Neuron (in vitro differentiated cells): ENCODE measurements at regions not wholly inside any gene's neighbourhood (a gene's known extent, or its start where the extent isn't known, plus 50 kb on each side); places are given as distances from the start of the nearest gene placed in this dataset.

Experiments used
- H2AFZ ChIP-seq: one replicate; pipeline ENCODE4 v1.6.1; 2013; ENCODE audit warnings: low read depth, mild to moderate bottlenecking, inconsistent platforms, low read length, moderate library complexity
- H3K27me3 ChIP-seq: one replicate; pipeline ENCODE4 v1.6.1; 2013; ENCODE audit warnings: low read length; ENCODE audit not compliant: insufficient read depth
- H3K36me3 ChIP-seq: one replicate; pipeline ENCODE4 v1.6.1; 2013; ENCODE audit warnings: low read length; ENCODE audit not compliant: insufficient read depth
- H3K4me1 ChIP-seq: one replicate; pipeline ENCODE4 v1.6.1; 2013; ENCODE audit warnings: low read length; ENCODE audit not compliant: insufficient read depth
- H3K4me3 ChIP-seq: 2 replicates; pipeline ENCODE4 v1.5.1; 2013; ENCODE audit warnings: mild to moderate bottlenecking, low read length, moderate library complexity
- H3K9me3 ChIP-seq: one replicate; pipeline ENCODE4 v1.6.1; 2013; ENCODE audit warnings: low read length

- no peaks in the 10 kb centered on the region for H3K27me3 ChIP-seq
- no peaks in the 10 kb centered on the region for H3K9me3 ChIP-seq
- no peaks in the 10 kb centered on the region for H3K36me3 ChIP-seq
- no peak overlapping the region for H3K4me3 ChIP-seq
- H2AFZ ChIP-seq, result no peak overlapping the region
- H3K4me1 ChIP-seq, result no peaks in the 10 kb centered on the region
Observed at GRCh38 chr9:107546859-107547258, 57.3 kb upstream of the KLF4 start.

DNA sequence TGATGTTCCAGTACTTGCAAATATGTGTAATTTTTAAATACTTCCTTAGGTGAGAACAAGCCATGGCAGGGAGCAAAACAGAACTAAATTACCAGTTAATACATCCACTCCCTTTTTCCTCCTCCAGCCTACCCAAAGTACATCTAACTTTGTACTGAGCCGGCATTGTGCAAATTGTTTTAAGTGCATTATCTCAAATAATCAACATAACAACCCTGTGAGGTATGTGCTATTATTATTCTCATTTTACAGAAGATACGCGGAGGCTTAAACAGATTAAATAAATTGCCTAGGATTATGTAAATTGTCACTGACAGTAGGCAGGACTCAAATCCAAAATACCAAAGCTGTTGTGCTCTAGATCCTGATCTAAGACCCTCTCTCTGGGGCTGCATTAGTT lies 55.5 kb upstream of the KLF4 start:
- Histone ChIP-seq H3K27me3 (no peaks in the 10 kb centered on the region), H3K9me3 (no peaks in the 10 kb centered on the region), H3K4me1 (no peaks in the 10 kb centered on the region), H3K4me3 (no peak overlapping the region), H3K36me3 (no peaks in the 10 kb centered on the region), H2AFZ (no peak overlapping the region)

- Histone ChIP-seq H3K27me3 (no peaks in the 10 kb centered on the region), H2AFZ (no peak overlapping the region), H3K9me3 (no peaks in the 10 kb centered on the region), H3K4me1 (no peaks in the 10 kb centered on the region), H3K36me3 (no peaks in the 10 kb centered on the region), H3K4me3 (no peak overlapping the region)
Observed at GRCh38 chr9:107542411-107543157, 53.0 kb upstream of the KLF4 start.

GRCh38 chr9:107541523-107541922 lies 52.0 kb upstream of the KLF4 start:
- no peak overlapping the region for H2AFZ ChIP-seq
- no peaks in the 10 kb centered on the region for H3K27me3 ChIP-seq
- no peaks in the 10 kb centered on the region for H3K4me1 ChIP-seq
- H3K4me3 ChIP-seq, result no peak overlapping the region
- no peaks in the 10 kb centered on the region for H3K9me3 ChIP-seq
- H3K36me3 ChIP-seq, result no peaks in the 10 kb centered on the region

DNA sequence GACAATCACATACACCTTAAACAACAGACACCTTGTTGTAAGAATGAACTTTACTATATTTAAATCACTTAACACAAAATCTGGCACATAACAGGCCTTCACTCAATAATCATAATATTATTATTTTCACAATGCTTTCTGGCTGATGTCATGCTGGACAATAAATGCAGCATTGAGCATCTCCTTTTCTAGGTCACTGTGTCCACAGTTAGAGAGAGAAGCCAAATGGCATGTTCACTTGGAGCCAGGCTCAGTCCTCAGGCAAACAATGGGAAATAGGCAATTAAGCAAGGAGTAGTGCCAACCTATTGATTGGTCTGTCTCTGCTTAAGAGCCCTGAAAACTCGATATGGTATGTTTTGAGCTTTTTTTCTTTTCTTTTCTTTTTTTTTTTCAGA lies 50.6 kb upstream of the KLF4 start:
- Histone ChIP-seq H3K36me3 (no peaks in the 10 kb centered on the region), H3K4me3 (no peak overlapping the region), H2AFZ (no peak overlapping the region), H3K9me3 (no peaks in the 10 kb centered on the region), H3K27me3 (no peaks in the 10 kb centered on the region), H3K4me1 (no peaks in the 10 kb centered on the region)

GRCh38 chr9:107539427-107540163 lies 50.0 kb upstream of the KLF4 start:
- Histone ChIP-seq H3K9me3 (no peaks in the 10 kb centered on the region), H3K4me3 (no peak overlapping the region), H3K36me3 (no peaks in the 10 kb centered on the region), H3K27me3 (no peaks in the 10 kb centered on the region), H3K4me1 (no peaks in the 10 kb centered on the region), H2AFZ (no peak overlapping the region)
